ENCODE measurements at regions not wholly inside any gene's neighbourhood (a gene's known extent, or its start where the extent isn't known, plus 50 kb on each side); places are given as distances from the start of the nearest gene placed in this dataset.

GRCh38 chr4:81826335-81826734, 354.6 kb upstream of the RASGEF1B start:
- DNase-seq (ENCODE audit: low spot score): no peak

DNA sequence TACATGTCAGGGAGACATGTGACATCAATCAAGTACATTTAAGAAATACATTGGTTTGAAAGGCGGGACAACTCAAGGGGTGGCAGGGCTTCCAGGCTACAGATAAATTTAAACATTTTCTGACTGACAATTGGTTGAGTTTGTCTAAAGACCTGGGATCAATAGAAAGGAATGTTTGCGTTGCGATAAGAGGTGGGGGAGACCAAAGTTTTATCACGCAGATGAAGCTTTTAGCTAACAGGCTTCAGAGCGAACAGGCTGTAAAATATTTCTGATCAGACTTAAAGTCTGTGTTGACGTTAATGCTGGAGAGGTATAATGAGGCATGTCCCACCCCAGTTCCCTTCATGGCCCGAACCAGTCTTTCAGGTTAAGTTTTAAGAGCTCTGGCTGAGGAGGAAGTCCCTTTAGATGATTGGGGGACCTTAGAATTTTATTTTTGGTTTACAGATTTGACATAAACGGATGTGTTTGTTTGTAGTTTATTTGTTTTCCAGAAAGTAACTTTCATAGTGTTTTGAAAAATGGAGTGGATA, 346.7 kb upstream of the RASGEF1B start:
- DNase-seq (ENCODE audit: low spot score): no peak

GRCh38 chr4:81816031-81816761, 344.5 kb upstream of the RASGEF1B start:
- DNase-seq (ENCODE audit: low spot score): no peak

GRCh38 chr4:81814987-81815541, 343.4 kb upstream of the RASGEF1B start:
- no peak for DNase-seq (ENCODE audit: low spot score)

- DNase-seq (ENCODE audit: low spot score): no peak
These were observed 340.0 kb upstream of the RASGEF1B start for GRCh38 chr4:81811562-81812293.

GRCh38 chr4:81808011-81808672, 336.4 kb upstream of the RASGEF1B start:
- no peak for DNase-seq (ENCODE audit: low spot score)

GRCh38 chr4:81807386-81807785, 335.7 kb upstream of the RASGEF1B start:
- no peak for DNase-seq (ENCODE audit: low spot score)

- DNase-seq (ENCODE audit: low spot score): no peak
These were observed 334.8 kb upstream of the RASGEF1B start for GRCh38 chr4:81806485-81806884.

- no peak for DNase-seq (ENCODE audit: low spot score)
These were observed 333.1 kb upstream of the RASGEF1B start for GRCh38 chr4:81804849-81805248.

GRCh38 chr4:81802285-81802846, 330.7 kb upstream of the RASGEF1B start:
- DNase-seq (ENCODE audit: low spot score): no peak

- DNase-seq (ENCODE audit: low spot score): no peak
These were observed 327.7 kb upstream of the RASGEF1B start for GRCh38 chr4:81799371-81799770.

DNA sequence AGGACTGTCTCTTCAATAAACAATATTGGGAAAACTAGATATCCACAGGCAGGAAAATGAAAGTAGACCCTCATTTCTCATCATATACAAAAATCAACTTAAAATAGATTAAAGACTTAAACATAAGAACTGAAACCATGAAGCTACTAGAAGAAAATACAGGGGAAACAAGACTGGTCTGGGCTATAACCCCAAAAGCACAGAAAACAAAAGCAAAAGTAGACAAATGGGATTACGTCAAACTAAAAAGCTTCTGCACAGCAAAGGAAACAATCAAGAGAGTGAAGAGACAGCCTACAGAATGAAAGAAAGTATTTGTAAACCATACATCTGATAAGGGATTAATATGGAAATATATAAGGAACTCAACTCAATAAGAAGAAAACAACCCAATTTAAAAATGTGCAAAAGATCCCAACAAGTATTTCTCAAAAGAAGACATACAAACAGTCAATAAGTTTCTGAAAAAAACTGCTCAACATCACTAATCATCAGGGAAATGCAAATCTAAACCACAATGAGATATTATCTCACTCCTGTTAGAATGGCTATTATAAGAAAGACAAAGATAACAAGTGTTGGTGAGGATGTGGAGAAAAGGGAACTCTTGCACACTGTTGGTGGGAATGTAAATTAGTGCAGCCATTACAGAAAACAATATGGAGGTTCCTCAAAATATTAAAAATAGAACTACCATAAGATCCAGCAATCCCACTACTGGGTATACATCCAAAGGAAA, 325.3 kb upstream of the RASGEF1B start:
- DNase-seq (ENCODE audit: low spot score): no peak

GRCh38 chr4:81792521-81792920, 320.8 kb upstream of the RASGEF1B start:
- DNase-seq (ENCODE audit: low spot score): no peak

DNA sequence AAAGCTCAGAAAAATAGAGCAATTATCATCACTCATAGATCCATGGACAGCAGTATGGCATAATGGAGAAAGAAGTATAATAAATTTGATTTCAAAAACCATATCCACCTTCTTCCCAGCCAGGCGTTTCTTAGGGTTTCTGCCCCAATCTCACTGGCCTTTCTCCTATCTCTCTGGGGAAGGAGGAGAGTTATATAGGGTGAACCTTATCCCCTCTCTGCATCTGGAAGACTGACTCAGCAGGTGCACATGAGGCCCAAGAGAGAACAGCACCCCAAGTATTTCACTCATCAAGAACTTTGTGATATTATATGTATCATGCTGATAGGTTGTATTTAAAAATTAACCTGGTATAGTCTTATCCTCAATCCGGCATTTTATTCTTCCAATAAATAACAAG, 318.8 kb upstream of the RASGEF1B start:
- DNase-seq (ENCODE audit: low spot score): no peak

DNA sequence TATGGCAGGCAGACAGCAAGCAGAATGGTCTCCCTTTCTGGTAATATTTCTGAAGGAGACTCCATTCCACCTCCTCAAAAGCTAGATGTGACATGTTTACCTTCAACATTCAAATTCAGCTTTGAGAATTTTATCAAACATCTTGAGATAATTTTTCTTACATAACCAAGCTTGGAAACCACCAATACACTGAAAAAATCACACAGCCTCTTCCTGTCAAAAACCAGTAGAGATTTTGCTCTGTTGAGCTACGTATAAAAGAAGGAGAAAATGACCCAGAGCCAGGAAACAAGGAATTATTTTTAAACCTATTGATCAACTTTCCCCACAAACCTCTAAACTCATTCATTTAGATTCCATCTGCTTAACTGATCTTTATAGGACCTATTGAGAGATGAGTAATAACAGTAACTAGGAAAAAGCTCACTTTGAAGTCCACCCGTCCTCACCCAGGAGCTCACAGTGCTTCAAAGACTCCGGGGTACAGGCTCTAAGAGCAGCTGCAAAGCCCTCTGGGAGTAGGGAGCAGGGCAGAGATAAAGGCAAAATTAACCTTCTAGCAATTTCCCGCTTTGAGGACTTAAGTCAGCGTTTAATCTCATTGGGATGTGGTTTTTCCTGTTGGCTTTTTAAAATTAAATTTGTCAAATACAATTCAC, 318.2 kb upstream of the RASGEF1B start:
- DNase-seq (ENCODE audit: low spot score): no peak

DNA sequence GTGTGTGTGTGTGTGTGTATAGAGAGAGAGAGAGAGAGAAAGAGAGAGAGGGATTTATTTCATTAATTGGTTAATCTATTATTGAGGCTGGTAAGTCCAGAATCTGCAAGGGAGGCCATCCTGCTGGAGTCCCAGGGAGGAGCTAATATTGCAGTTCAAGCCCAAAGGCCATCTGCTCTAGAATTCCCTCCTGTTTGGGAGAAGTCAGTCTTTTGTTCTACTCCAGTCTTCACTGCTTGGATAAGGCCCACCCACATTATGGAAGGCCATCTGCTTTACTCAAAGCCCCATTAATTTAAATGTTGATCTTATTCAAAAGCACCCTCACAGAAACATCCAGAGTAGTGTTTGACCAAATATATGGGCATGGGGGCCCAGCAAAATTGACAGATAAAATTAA, 317.5 kb upstream of the RASGEF1B start:
- DNase-seq (ENCODE audit: low spot score): no peak

DNA sequence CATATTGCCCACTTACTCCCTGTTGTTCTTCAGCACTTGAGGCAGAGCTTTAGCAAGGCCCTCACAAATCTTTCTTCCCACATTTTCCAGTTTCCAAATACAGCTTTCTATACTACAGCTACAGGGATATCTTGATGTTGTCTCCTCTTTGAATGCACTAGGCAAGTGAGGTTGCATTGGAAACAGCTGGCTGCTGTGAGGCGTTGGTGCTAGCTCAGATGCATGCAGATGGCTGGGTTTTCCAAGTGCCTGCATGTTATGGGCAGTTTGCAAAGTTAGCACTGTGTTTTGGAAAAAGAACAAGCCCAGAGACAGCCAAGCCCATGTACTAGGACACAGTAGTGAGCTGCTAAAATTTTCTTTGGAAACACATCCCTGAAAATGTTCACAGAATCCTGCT, 315.1 kb upstream of the RASGEF1B start:
- DNase-seq (ENCODE audit: low spot score): no peak

- DNase-seq (ENCODE audit: low spot score): peak; percentile 1
These were observed 314.5 kb upstream of the RASGEF1B start for GRCh38 chr4:81786063-81786763.

DNA sequence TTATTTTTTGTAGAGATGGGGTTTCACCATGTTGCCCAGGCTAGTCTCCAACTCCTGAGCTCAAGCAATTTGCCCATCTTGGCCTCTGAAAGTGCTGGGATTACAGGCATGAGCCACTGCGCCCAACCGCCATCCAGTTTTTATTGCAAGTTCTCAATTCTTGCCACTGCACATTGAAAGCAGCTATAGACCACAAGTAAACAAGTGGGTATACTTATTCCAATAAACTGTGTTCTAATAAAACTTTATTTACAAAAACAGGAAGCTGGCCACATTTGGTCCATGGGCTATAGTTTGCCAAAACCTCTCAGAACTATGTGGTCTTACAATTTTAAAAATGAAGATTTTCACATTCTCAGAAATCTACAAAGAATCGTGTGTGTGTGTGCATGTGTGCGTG, 313.6 kb upstream of the RASGEF1B start:
- no peak for DNase-seq (ENCODE audit: low spot score)

DNA sequence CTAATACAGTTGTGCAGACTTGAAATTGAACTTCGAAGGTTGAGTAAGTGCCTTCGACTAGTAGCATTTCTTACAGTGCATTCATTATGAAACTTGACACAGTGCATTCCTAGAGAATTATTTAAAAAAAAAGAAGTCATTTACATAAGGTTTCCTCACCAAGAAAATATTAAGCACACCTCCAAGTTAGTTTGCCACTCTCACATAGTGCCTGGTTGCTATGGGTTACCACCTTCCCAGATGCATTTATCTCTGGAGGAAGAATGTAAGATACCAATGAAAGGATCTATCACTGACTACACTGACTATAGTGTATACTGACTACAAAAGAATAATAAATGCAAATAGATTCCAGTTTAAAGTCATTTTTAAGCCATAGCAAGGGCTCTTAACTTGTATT, 311.9 kb upstream of the RASGEF1B start:
- no peak for DNase-seq (ENCODE audit: low spot score)
